Mucosa of descending colon (tissue), 3 donors: ENCODE measurements at regions not wholly inside any gene's neighbourhood (a gene's known extent, or its start where the extent isn't known, plus 50 kb on each side); places are given as distances from the start of the nearest gene placed in this dataset.

Experiments used
- ATAC-seq: fragments of 200-7000 bp; cut with Tn5 transposase; one replicate; pipeline ENCODE4 v1.9.1; 2020; ENCODE audit warnings: mild to moderate bottlenecking, moderate library complexity
- DNase-seq, 3 donors: peaks; one replicate each; pipeline ENCODE4 v3.0.0-alpha.2; 2020
- H3K36me3 ChIP-seq: fragments of 200-600 bp; one replicate; pipeline ENCODE4 v1.8.0; 2021; ENCODE audit warnings: low read depth, mild to moderate bottlenecking
- H3K4me1 ChIP-seq: fragments of 200-600 bp; one replicate; pipeline ENCODE4 v1.8.0; 2021; ENCODE audit warnings: low read depth, mild to moderate bottlenecking
- H3K4me3 ChIP-seq: fragments of 200-600 bp; one replicate; pipeline ENCODE4 v1.8.0; 2021; ENCODE audit warnings: mild to moderate bottlenecking
- H3K9me3 ChIP-seq: fragments of 200-600 bp; one replicate; pipeline ENCODE4 v1.8.0; 2021; ENCODE audit warnings: mild to moderate bottlenecking
- CTCF ChIP-seq: fragments of 200-600 bp; IDR thresholded peaks from one replicate; pipeline ENCODE4 v1.8.0; 2022; ENCODE audit warnings: antibody characterized with exemption, mild to moderate bottlenecking
- intact Hi-C, 2 donors: fragments of 100-400 bp; cut with DNase I in 1 of 2; cut with micrococcal nuclease in 1 of 2; formaldehyde crosslinking; loops; one replicate each; pipeline versions ENCODE4 v1.11.0 to v1.11.1; 2022; cut with DNase I, micrococcal nuclease
- donor health status: DM: no; HTN: no; CAD: no; lungs with moderate emphysema.
- donor health status: DM: no; HTN: no; CAD: no.
- donor health status: DM: no; HTN: yes; CAD: no.

DNA sequence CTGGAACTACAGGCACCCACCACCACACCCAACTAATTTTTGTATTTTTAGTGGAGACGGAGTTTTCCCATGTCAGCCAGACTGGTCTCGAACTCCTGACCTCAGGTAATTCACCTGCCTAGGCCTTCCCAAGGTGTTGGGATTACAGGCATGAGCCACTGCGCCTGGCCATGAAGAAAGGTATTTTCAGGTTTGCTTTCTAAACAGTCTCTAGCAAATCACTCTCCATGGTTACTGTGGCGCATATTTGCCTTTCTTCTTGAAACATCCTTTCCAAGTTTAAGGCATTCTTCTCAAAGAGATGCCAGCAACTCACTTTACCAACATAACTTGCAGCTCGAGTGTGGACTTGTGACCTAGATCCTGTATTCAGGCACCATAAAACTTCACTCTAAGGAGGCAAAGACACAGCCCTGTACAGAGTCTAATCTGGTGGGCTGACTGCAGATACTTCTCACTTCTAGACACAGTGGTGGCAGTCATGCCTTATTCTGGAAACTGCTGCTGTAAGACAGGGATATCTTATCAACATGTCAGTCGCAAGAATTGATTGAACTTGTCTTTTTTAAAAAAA lies 461.4 kb upstream of the TSHZ3 start:
- no peaks in the 10 kb centered on the region for H3K9me3 ChIP-seq
- DNase-seq (no peak), ATAC-seq (no peak)
- no peak overlapping the region for H3K4me3 ChIP-seq
- no peaks in the 10 kb centered on the region for H3K4me1 ChIP-seq
- no peak for TF ChIP-seq CTCF
- H3K36me3 ChIP-seq: no peaks in the 10 kb centered on the region
- intact Hi-C loops: no loop called here

- H3K9me3 ChIP-seq: no peaks in the 10 kb centered on the region
- no peaks in the 10 kb centered on the region for H3K36me3 ChIP-seq
- ATAC-seq (no peak), DNase-seq (no peak)
- no peak overlapping the region for H3K4me3 ChIP-seq
- intact Hi-C loops: no loop called here
- no peaks in the 10 kb centered on the region for H3K4me1 ChIP-seq
- no peak for TF ChIP-seq CTCF
These were observed 468.9 kb upstream of the TSHZ3 start for GRCh38 chr19:31817971-31818797.

- intact Hi-C loops: no loop called here
- no peaks in the 10 kb centered on the region for H3K9me3 ChIP-seq
- no peaks in the 10 kb centered on the region for H3K4me1 ChIP-seq
- no peak for DNase-seq
- TF ChIP-seq CTCF: no peak
- H3K4me3 ChIP-seq: no peak overlapping the region
- H3K36me3 ChIP-seq: no peaks in the 10 kb centered on the region
- no peak for ATAC-seq
These were observed 469.5 kb upstream of the TSHZ3 start for GRCh38 chr19:31818798-31819105.

DNA sequence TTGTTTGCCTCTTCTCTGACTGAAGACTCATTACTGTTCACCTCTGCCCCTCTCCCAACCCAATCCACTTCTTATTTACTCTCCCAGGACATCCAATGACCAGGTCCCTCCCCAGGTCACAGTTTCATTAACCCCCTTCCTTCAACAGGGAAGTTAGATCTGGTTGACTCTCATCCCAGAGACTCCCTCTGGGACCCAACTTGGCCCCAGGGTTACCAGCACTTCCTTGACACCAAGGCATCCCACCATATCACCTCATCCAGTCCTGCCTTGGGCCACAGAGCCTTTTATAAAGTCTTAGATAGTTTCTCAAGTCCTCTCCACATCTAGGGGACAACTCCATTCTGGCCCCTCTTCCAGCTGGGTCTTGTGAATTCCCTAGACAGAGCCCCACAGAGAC lies 470.6 kb upstream of the TSHZ3 start:
- intact Hi-C loops: no loop called here

DNA sequence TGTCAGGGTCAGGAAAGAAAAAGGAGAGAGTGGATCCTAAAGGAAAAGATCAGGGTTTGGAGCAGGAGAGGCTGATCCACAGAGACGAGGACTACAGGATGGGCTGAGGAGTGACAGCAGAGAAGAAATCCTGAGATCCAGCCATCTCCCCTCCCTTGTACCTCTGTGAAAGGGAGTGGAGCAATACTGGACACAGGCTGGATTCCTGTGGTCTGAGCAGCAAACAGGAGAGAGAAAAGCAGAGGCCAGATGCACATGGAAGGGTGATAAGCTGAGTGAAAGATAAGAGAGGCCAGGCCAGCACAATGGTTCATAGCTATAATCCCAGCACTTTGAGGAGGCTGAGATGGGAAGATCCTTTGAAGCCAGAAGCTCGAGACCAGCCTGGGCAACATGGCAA lies 472.1 kb upstream of the TSHZ3 start:
- no peak for DNase-seq
- no peak for ATAC-seq
- Histone ChIP-seq H3K4me3 (no peak overlapping the region), H3K36me3 (no peaks in the 10 kb centered on the region), H3K4me1 (no peaks in the 10 kb centered on the region), H3K9me3 (no peaks in the 10 kb centered on the region)
- TF ChIP-seq CTCF: no peak
- intact Hi-C loops: no loop called here

More for the DNA sequence above, 470.6 kb upstream of the TSHZ3 start:
- Histone ChIP-seq H3K36me3 (no peaks in the 10 kb centered on the region), H3K9me3 (no peaks in the 10 kb centered on the region), H3K4me3 (no peak overlapping the region), H3K4me1 (no peaks in the 10 kb centered on the region)
- TF ChIP-seq CTCF: no peak
- no peak for DNase-seq
- ATAC-seq: no peak
